Activated CD4-positive, alpha-beta T cell treated with anti-CD3 and anti-CD28 coated beads, Interleukin-2, amount 50 U/mL, for 16 hours (primary cell): ENCODE measurements at regions not wholly inside any gene's neighbourhood (a gene's known extent, or its start where the extent isn't known, plus 50 kb on each side); places are given as distances from the start of the nearest gene placed in this dataset.
A peak's percentile ranks its signal among the peaks of the same experiment; 100 is the strongest.
"Not testable (repeated sequence)": the region's sequence is repeated elsewhere in the genome, so short reads cannot be mapped to it uniquely, and the experiment has no call there.

Experiments
- DNase-seq: peaks from one replicate; pipeline ENCODE4 v3.0.0-alpha.2; 2020

DNA sequence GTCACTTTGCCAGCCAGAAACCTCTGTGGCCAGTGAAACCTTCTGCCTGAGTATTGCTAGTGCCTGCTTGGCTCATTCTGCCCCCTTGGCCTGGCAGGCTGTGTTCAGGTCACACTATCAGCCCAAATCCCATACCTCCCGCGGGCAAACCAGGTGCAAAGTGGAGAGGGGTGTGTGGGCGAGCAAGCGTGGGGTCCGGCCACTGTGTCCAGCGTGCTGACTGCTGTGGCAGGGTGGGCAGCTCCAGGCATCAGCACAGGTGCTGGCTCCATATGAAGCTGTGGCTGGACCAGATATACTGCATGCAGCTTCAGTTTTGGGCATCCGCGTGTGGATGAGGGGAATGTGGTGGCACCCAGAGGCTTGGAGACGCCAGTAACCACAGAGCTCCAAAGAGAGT lies 576.5 kb upstream of the EDIL3 start:
- DNase-seq = no peak

DNA sequence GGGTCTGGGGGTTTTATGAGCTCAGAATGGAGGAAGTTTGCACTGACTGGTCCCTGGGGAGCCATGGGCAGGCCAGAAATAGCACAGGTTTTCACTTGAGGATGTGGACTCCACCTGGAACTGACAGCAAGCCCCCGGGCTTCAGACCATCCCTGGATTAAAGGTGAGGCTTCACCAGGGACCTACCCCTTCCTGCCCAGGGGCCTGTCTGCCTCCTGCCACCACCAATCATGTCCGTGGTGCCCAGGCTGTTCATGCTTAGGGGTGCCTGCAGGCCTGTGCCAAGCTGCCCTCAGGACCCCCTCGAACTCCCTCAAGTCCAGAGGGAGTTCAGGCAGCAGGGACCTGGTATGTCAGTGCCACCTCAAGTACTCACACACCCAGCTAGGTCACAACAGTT lies 577.2 kb upstream of the EDIL3 start:
- no peak for DNase-seq

DNA sequence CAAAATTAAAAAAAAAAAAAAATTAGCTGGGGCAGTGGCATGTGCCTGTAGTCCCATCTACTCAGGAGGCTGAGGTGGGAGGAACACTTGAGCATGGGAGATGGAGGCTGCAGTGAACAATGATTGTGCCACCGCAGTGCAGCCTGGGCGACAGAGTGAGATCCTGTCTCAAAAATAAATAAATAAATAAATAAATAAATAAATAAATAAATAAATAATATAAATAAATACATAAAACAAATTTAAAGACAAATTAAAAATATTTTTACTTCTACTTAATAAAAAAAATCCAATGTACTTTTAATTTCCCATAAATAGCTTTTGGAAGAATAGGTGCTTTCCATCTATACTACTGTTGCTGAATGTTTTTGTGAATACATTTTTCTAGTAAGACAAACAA lies 598.4 kb upstream of the EDIL3 start:
- no peak for DNase-seq

DNA sequence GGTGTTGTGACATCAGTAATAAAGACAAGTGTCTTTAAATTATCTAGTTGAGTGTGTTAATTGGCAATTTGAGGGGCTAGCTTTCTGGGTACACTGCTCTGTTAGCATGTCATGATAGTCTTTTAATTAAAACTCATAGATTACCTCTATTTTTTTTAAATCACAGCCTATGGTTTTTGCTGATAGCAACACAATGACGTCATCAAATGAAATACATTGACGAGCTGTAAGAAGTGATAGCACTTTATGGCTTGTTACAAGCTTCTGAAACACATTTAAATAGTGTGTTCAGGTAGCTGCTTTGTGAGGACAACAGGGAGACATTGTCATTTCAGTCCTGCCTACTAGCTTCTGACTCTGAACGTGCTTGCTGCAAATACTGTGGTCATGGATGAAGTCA lies 600.5 kb upstream of the EDIL3 start:
- no peak for DNase-seq

DNA sequence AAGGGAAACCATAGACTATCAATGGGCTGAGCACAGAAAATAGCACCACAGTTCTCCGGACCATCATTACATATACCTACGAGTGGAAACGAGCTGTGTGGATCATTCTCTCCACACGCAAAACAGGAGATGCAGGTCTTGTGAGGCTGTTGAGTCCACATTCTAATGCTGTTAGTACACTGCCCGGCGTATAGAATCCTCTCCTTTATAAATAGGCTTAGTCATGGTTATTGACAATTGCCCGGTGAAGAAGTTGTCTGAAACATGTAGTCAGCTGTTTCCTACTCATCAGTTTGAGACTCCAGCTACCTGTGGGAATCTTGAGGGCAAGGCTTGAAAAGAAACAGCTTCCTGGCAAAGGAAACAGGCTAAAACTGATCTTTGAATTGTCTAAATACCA lies 602.0 kb upstream of the EDIL3 start:
- DNase-seq = no peak

DNA sequence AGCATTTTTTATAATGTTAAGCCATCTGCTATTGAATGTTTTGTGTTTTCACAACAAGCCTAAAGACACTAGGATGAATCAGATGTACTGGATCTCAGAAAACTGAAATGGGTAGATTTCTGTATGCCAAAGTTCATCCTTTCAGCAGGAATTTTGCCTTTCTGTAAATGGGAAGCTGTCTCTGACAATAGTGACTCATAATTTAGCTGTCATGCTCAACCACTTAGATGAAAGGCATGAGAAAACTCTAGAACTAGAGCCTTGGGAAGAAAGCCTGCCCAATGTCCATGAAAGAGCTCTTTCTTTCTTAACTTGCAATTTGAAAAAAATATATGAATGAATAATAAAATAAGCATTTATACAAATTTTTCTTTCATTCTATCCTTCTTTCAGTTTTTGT lies 616.0 kb upstream of the EDIL3 start:
- no peak for DNase-seq

DNA sequence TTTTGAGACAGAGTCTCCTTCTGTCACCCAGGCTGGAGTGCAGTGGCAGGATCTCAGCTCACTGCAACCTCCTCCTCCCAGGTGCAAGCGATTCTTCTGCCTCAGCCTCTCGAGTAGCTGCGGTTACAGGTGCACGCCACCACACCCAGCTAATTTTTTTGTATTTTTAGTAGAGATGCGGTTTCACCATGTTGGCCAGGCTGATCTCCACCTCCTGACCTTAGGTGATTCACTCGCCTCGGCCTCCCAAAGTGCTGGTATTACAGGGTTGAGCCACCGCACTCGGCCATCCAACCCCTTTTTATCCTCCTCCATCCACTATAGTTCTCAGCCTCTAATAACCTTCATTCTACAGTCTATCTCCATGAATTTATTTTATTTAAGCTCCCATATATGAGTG lies 617.3 kb upstream of the EDIL3 start:
- not testable (repeated sequence) for DNase-seq

DNA sequence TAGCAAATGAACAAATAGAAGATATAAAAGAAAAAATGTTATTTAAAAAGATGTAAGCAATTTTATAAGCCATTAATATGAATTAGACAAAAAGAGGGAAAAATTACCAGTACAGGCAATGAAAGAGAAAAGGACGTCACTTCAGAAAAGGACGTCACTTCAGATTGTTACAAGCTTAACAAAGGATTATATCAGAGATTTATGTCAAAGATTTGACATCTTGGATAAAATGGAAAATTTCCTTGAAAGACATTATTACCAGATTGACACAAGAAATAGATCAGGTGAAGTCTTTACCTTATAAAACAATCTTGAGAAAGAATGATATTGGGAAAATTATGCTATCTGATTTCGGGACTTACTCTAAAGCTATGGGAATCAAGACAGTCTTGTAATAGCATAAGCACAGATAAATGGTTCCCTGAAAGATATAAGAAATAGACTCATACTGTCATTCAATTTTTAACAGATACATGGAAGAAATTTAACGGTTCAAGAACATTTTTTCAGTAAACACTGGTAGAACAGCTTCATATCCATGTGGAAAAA lies 625.4 kb upstream of the EDIL3 start:
- no peak for DNase-seq

DNA sequence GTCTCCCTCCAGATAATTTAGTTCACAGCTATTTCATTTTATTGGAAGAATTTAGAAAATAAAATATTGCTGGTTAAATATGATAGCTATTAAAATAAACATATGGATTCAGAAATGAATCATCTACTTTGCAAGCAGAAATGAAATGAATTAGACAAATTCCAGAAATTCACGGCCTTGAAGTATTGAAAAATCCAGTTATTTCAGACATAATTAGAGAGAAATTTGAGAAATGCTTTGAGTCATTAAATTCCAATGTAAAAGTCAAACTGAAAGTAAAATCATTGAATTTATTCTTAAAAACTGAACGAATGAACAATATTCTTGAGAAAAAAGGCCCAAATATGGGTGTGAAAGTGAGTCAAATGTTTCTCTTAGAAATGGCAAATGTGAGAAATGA lies 632.6 kb upstream of the EDIL3 start:
- DNase-seq = no peak

DNA sequence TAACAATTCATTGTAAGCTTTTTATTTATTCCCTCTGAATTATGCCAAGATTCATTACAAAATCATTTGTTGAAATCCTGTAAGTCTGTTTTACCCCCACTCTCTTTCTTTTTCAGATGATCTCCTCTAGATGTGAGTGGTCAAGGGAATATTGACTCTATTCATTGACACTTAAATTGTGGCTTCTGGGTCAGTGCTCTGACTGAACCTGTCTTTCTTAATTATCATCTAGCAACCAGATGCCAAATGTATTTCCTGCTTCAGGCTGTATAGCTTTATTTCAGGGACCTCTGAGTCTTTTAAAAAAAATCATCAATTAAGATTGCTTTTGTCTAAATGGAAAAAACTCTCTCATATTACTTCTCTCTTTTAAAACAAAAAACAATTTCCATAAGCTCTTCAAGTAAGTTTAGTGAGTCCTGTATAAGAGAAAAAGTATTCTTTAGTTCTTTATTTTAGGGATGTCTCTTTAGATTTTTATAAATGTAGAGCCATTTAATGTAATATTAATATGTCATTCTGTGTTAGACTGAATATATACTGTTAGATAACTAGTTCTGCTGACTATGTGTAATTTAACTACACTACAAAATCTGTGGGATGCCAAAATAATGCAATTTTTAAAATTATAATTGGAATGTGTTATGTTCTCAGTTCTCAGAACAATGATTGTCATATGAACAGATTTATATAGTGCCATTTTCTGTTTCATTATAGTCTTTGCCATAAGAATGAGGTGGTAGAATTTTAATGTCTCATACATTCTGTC lies 645.8 kb upstream of the EDIL3 start:
- no peak for DNase-seq

DNA sequence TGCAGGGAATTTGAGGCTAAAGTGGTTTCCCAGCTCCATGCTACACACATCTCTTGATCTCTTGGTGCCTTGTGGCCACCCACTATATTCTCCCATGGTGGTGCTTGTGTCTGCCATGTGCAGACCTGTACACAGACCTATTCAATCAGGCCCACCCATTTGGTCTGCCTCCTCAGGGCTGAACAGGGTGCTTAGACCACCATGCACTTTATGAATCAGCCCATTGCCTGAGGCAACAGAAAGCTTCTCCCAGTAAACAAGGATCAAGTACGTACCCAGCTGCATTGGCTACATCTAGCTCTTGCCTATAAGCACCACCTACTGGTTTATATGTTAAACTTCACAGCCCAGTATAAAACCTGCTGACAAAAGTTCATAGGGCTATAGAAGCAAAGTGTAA lies 664.3 kb upstream of the EDIL3 start:
- DNase-seq = peak; percentile 1

DNA sequence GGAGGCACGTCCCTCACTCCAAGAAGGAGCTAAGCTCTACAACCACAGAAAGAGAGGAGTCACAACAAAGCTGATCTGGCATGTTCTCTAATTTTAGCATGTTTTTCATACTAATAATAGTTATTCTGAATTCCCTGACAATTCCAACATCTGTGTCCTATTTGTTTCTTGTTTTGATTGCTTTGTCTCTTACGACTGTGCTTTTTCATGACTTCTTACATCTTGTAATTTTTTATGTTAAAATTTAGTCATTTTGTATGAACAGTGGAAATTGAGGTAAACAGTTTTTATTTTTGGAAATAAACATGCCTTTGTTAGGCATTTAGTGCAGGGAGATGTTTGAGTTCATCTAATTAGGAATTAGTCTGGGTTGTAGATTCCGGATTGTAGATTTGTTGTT lies 668.1 kb upstream of the EDIL3 start:
- no peak for DNase-seq

DNA sequence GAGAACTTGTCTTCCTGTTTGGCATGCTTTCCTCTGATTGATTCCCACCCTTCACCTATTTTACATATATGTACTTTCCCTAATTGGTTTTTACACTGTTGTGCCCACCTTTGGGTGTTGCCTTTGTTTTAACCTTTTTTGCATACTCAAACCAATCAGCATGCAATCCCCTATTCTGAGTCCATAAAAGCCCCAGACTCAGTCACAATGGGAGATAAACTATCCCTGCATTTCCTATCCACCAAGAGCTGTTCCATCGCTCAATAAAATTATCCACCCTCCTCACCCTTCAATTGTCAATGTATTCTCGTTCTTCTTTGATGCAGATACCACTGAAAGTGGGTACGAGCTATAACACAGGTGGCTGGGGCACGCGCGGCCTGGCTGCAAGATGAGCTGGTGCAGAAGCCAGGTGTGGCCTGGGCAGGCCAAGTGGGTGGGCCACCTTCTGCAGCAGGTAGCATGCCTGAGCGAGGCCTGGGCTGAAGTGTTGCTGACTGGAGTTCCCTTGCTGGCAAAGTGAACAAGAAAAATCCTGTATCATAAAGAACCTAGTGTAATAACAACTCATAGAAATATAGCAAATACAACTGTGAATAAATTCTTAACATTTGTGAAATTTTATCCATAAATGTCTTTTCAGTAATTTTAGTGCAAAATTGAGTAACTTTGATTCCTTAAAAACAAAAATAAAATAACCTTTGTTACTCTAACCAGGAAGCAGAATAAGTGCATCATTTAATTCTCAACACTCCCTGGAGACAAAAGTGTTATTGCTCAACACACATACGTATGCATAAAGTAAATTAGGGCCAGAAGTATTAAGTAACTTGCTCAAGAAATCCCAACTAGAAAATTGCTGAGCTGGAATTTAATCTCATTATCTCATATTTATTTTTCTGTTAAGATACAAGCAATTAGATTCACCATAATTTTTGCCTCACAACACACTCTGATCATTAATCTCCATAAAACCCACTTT lies 685.3 kb upstream of the EDIL3 start:
- no peak for DNase-seq

DNA sequence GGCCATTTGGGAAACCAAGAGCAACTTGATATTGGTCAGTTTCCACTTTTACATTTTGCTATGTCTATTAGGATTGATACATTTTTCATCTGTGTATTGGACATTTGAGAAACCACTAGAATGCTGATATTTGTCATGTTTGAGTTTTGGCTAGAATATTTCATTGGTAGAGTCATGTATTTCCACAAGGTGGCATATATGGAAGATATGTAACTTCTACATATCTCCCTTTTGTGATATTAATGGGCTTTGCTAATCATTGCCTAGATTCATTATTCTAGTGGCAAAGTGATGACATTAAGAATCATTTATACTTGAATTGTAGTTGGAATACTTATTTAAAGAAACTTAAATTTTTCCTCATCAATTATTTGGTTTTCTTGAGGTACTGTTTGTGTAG lies 692.9 kb upstream of the EDIL3 start:
- no peak for DNase-seq

DNA sequence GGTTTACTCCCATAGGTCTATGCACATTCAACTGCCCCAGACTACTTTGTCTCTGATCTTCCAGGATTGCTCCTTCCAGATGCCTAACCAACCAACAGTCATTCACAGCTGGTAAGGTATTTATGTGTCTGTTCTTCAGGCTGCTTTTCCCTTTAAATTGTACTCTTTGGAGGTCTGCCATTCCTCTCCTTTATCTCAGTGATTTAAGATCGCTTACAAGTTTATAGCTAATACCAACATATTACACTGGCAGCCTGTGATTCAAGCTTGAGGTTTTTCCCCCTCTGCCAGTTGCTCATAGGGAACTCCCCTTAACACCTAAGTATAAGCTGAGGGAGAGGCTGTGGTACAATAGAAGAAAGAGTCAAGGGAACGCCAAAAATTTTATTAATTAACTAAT lies 711.7 kb upstream of the EDIL3 start:
- no peak for DNase-seq

DNA sequence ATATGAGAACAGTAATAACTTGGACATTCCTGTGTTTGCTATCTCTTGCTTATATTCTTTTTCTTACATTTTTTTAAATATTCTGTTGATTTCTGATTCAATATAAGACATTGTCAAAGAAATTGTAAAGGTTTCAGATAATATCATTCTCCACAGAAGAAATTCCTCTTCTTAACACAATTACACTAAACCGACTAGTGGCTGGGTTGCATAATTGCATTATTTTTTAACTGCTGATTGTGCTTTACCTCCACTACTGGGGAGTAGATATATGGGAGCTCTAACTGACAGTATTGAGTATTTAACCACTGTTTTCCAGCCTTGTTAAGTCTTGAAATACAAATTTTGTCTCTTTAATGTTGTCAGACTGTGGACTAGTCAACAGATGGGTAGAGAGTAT lies 723.8 kb upstream of the EDIL3 start:
- DNase-seq = no peak

DNA sequence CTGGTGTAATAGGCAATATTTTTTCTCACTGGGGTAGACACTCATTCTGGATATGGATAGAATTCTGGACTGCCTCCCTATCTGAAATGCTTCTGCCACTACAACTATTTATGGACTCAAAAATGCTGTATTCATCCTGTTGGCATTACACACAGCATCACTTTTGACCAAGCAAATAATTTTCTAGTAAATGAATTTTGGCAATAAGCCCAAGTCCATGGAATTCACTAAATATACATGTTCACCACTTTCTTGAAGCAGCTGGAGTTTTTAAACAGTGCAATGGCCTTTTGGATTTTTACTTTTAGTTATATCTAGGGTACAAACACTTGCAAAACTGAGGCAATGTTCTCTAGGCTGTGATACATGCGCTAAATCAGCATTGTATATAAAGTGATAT lies 724.9 kb upstream of the EDIL3 start:
- no peak for DNase-seq

DNA sequence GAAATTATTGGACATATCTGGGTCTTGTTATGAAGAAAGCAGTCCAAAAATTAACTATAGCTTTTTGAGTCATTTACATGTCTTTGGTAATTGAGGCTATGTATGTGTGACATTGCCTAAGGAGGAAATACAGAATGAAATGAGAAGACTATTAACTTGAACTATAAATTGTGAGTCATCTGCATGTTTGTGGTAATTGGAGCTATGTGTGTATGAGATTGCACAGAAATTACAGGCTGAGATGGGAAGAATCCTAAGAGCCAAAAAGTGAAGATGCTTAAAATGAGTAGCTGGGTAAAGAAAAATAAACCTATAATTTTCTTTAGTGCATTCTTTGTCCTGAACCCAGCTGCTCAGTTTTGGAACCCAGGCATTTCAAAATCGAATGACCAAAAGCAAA lies 747.6 kb upstream of the EDIL3 start:
- no peak for DNase-seq

DNA sequence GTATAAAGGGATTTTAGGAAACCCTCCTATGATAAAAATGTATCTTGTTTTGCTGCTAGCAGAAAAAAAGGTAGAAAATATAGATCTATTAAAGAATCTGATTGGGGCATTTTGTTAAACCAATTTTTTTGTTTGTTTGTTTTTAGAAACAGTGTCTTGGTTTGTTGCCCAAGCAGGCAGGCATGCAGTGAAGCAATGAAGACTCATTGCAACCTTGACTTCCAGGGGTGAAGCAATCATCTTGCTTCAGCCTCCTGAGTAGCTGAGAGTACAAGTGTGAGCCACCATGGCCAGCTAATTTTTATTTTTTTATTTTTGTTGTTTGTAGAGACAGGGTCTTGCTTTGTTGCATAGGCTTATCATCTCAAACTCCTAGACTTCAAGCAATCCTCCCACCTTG lies 755.8 kb upstream of the EDIL3 start:
- DNase-seq = no peak

DNA sequence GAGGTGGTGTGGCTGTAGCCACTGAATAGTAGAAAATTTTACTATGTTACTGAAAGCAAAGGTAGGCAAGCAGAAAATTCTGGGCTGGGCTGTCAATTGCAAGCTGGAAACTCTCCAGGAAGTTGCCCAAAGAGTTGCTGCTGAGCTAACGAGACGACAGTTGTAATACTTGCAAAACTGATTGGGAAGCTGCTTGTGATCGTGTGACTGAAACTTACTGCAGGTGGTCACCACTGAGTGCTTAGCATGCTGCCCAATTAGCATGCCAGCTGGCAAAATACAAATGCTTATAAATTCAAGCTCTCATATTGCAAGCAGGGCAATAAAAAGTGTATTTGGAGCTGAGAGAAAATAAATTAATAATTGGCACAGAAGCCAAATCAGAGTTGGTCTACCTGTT lies 758.5 kb upstream of the EDIL3 start:
- no peak for DNase-seq

DNA sequence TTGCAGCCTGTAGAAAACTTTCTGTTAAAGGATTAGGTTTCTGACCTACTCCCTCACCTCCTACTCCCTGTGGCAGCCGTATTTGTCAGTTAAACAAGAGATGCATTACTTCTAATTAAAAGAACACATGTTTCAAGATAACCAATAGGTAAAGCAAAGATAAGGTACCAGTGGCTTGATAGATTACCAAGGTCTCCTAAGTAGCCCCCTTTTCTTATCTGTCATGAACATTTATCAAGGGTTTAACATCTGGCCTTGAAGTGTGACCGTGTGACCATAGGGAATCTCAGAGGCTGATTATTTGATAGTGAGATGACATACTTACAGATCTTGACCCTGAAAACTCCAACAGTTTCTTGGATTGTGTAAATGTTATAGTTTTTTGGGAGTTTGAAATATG lies 764.0 kb upstream of the EDIL3 start:
- DNase-seq = no peak

DNA sequence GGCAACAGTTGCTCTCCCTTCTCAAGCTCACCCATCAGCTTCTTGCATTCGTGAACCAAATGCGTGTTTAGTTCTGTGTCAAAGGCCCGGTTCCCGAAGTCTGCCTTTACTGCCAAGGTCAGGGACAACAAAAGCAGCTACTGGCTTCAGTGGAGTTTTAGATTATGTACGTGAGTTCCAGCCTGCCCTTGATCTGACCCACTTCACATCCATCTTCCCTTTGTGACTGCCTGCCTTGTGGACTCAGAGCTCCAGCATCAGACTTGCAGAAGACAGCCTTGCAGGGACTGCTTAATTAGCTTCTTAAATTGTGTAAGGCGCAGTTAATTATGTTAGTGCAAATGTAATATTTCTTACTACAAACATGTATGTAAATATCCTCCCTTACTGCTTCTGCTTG lies 774.7 kb upstream of the EDIL3 start:
- DNase-seq = no peak

DNA sequence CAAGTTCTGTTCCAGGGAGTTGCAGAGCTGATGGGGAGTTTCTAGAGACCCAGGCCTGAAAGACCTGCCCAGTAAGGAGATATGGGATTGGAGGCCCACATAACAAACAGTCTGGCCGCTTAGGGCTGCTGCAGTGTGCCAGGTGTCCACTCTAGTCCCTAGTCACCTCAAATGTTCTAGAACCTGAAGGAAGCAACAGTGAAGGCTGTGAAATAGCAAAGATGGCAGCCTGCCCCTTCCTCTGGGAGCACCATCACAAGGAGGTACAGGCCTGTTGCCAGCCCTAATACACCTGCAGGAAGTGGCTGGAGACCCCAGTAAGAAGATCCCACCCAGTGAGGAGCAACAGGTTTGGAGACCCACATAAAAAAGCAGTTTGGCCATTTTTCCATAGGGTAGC lies 783.8 kb upstream of the EDIL3 start:
- no peak for DNase-seq

DNA sequence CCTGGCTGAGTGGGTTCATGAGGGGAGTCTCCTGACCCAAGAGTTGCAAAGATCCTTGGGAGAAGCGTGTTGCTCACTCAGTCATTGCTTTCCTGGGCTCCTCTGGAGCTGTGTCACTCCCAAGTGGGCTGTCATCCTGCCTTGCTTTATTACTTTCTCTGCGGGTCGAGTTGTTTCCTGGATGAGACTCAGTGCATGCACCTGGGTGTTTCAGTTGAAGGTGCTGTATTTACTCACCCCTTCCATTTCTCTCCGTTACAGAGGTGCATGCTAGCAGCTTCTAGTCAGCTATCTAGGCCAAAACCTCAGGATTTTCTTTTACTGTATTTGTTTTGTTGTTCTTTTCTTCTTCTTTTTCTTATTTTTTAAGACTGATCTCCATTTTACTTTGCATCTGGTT lies 785.5 kb upstream of the EDIL3 start:
- no peak for DNase-seq
